Stimulated activated CD4-positive, alpha-beta T cell treated with anti-CD3 and anti-CD28 coated beads, Interleukin-2, amount 100 ng/mL, for 48 hours (primary cell): ENCODE measurements at regions not wholly inside any gene's neighbourhood (a gene's known extent, or its start where the extent isn't known, plus 50 kb on each side); places are given as distances from the start of the nearest gene placed in this dataset.
"Not testable (repeated sequence)": the region's sequence is repeated elsewhere in the genome, so short reads cannot be mapped to it uniquely, and the experiment has no call there.

Experiments
- DNase-seq, 2 donors: peaks; one replicate each; pipeline ENCODE4 v3.0.0-alpha.2; 2020

GRCh38 chr3:197459571-197459970 is 96.2 kb downstream of the BDH1 start:
- DNase-seq, result peak in 1 of 2 donors; percentile 4

GRCh38 chr3:197458906-197459470 is 96.8 kb downstream of the BDH1 start:
- no peak for DNase-seq

GRCh38 chr3:197458179-197458707 is 97.5 kb downstream of the BDH1 start:
- peak; percentile 36 to 47 for DNase-seq

GRCh38 chr3:197456261-197457091 is 99.3 kb downstream of the BDH1 start:
- DNase-seq, result peak; percentile 48 to 50

GRCh38 chr3:197454841-197455240 is 100.9 kb downstream of the BDH1 start:
- DNase-seq, result not testable (repeated sequence)

GRCh38 chr3:197454014-197454413 is 101.8 kb downstream of the BDH1 start:
- no peak for DNase-seq

GRCh38 chr3:197450810-197451209 is 105.0 kb downstream of the BDH1 start:
- DNase-seq, result no peak

- DNase-seq, result no peak
Observed at GRCh38 chr3:197450308-197450707, 105.5 kb downstream of the BDH1 start.

GRCh38 chr3:197449181-197449580 is 106.6 kb downstream of the BDH1 start:
- not testable (repeated sequence) for DNase-seq

GRCh38 chr3:197447781-197448180 is 108.0 kb downstream of the BDH1 start:
- not testable (repeated sequence) for DNase-seq

- DNase-seq, result no peak
Observed at GRCh38 chr3:197447057-197447456, 108.7 kb downstream of the BDH1 start.

GRCh38 chr3:197446700-197447056 is 109.1 kb downstream of the BDH1 start:
- DNase-seq, result no peak

GRCh38 chr3:197445896-197446699 is 109.7 kb downstream of the BDH1 start:
- DNase-seq, result no peak

GRCh38 chr3:197444793-197445379 is 110.9 kb downstream of the BDH1 start:
- no peak for DNase-seq

GRCh38 chr3:197443506-197443905 is 112.3 kb downstream of the BDH1 start:
- DNase-seq, result no peak

- DNase-seq, result no peak
Observed at GRCh38 chr3:197440717-197441303, 115.0 kb downstream of the BDH1 start.

- DNase-seq, result no peak
Observed at GRCh38 chr3:197438906-197439305, 116.9 kb downstream of the BDH1 start.

- DNase-seq, result no peak
Observed at GRCh38 chr3:197435426-197435825, 120.3 kb downstream of the BDH1 start.

GRCh38 chr3:197434830-197435229 is 120.9 kb downstream of the BDH1 start:
- DNase-seq, result no peak

- DNase-seq, result no peak
Observed at GRCh38 chr3:197432384-197433127, 123.2 kb downstream of the BDH1 start.

- DNase-seq, result no peak
Observed at GRCh38 chr3:197431346-197431910, 124.3 kb downstream of the BDH1 start.

GRCh38 chr3:197430934-197431333 is 124.8 kb downstream of the BDH1 start:
- DNase-seq, result no peak
